ENCODE measurements at regions not wholly inside any gene's neighbourhood (a gene's known extent, or its start where the extent isn't known, plus 50 kb on each side); places are given as distances from the start of the nearest gene placed in this dataset.

- TF ChIP-seq CTCF (IDR thresholded peaks at IDR 0.05) (no peak), POLR2A (IDR thresholded peaks at IDR 0.05) (no peak)
Measured at GRCh38 chr10:118408181-118408580, 66.1 kb upstream of the FAM204A start.
